Ammon's horn (tissue), 1 donor: ENCODE measurements at regions not wholly inside any gene's neighbourhood (a gene's known extent, or its start where the extent isn't known, plus 50 kb on each side); places are given as distances from the start of the nearest gene placed in this dataset.
"Not testable (repeated sequence)": the region's sequence is repeated elsewhere in the genome, so short reads cannot be mapped to it uniquely, and the experiment has no call there.

ENCODE experiments used
- DNase-seq: peaks from one replicate; pipeline ENCODE4 v3.0.0-alpha.2; 2016; ENCODE audit warnings: low spot score

DNA sequence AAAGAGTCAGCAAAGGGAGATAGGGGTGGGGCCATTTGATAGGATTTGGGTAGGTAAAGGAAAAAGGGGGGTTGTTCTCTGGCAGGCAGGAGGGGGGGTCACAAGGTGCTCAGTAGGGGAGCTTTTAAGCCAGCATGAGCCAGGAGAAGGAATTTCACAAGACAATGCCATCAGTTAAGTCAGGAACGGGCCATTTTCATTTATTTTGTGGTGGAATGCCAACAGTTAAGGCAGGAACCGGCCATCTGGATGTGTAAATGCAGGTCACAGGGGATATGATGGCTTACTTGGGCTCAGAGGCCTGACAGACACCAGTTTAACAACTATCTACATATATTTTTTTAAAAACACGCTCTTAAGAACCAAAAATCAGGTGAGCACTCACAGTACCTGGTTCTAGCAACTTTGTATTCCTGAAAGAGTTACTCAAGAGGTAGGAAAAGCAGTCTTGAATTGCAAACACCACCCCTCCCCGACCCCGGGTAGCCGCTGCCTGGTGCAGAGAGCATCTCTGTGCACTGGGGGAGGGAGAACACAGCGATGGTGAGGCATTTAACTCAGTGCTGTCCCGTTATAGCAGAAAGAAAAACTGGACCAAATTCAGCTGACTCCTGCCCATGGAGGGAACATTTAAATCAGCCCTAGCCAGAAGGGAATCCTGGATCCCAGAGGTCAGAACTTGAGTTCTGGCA, 414.5 kb upstream of the KLHL29 start:
- DNase-seq, result no peak

DNA sequence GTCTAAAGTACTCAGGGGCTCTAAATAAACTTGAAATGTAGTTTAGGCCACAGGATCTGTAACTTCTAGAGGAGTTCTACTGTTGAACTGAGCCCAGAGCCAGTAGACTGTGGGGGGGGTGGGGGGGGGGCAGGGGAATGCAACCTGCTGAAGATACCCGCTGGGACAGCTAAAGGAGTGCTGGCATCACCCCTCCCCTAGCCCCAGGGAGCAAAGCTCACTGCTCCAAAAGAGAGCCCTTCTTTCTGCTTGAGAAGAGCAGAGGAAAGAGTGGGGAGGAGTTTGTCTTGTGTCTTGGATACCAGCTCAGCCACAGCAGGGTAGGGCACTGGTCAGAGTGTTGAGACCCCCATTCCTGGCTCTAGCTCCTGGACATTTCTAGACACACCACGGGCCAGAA, 414.0 kb upstream of the KLHL29 start:
- DNase-seq, result no peak

DNA sequence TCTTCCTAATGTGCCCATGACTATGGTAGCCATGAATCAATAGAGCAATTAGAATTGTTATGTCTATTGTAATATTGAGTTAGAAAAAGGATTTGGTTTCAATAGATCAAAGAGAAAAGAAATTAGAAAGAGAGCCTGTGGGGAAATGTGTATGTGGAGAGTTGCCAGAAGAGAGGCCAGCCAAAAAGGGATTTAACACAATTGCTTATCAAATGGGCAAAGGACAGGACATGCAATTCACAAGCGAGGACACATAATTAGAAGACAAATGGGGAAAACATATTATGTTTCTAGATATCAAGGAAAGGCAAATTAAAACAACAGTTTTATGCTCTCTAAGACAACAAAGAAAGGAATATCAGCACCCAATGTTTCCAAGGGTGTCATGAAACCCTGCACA, 403.2 kb upstream of the KLHL29 start:
- DNase-seq, result no peak

DNA sequence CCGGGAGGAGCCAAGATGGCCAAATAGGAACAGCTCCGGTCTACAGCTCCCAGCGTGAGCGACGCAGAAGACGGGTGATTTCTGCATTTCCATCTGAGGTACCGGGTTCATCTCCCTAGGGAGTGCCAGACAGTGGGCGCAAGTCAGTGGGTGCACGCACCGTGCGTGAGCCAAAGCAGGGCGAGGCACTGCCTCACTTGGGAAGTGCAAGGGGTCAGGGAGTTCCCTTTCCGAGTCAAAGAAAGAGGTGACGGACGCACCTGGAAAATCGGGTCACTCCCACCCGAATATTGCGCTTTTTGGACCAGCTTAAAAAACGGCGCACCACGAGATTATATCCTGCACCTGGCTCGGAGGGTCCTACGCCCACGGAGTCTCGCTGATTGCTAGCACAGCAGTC, 400.8 kb upstream of the KLHL29 start:
- DNase-seq, result not testable (repeated sequence)

DNA sequence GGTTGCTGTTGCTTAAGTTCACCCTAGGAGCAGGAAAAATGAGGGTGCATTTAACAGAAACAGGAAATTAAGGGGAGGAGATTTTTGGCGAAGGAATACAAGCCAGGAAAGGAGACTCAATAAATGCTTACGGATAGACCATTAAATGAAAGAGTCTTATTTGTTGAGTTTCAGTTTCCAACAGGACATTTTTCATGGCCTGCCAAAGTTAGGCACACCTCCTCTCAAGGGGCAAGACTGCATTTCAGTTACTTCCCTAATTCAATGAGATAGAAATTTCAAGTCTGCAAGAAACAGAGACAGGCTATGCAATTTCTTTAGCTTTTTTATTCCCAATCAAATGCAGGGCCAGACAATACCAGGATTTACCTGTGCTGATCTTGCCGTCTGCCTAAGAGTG, 394.7 kb upstream of the KLHL29 start:
- DNase-seq, result no peak

DNA sequence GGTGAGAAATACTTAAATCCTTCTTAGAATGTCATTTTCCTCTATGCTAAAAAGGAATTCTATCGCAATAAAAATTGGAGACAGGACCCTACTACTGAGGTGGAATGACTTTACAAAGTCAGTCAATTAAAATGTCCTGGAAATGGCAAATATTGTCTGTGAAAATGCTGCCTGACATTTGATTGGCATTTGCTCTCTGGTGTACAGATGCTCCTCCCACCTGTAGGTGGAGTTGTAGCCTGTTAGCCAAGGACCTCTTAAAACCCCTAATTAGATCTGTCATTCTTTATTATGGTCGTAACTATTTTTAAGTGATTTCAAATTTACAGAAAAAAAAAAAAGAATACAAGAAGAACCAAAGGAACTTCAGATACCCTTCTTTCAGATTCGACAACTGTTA, 393.1 kb upstream of the KLHL29 start:
- DNase-seq, result no peak

DNA sequence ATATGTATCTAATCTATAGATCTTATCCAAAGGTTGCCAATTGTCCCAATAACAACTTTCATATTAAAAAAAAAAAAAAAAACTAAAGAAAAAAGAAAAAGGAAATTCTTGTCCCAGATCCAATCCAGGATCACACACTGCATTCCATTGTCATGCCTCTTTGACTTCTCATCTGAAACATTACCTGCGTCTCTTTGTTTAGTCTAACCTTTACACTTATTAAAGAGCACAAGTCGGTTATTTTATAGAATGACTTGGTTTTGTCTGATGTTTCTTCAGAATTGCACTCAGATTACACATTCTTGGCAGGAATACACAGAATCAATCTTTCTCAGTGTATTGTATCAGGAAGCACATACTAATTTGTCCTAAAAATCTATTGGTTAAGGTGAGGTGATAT, 392.5 kb upstream of the KLHL29 start:
- no peak for DNase-seq

DNA sequence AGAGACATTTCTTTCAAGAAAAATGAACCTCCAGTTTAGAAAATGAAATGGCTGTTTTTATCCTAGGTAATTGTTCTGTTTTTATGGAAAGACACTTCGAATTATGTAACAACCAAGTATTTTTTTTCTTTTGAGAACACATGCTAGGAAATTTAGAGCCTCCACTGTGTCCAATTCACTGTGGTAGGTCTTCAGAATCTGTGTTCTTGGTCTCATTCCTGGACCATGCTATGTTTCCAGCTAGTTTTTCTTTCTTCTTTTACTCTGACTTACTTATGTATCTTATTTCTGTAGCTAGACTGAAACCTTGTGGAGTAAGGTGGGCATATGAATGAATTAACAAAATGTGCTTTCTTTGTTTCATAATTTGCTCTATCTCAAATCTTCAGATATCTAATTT, 391.7 kb upstream of the KLHL29 start:
- no peak for DNase-seq

DNA sequence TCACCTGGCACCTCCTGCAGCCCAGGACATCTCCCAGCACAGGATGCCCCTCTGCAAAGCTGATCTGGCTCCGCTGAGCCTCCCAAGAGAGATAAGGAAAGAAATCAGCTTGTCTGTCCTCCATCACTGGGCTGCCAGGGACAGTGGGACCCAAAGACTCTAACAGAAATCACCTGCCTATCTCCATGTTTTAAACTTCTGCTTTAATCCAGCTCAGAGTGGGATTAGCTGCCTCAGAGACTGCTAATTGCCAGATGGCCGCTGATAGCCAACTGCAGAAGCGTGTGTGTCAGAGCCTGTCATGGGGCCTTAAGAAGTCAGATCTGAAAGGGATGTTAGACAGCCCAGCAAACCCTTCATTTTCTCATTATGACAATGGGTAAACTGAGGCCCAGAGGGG, 389.4 kb upstream of the KLHL29 start:
- no peak for DNase-seq

DNA sequence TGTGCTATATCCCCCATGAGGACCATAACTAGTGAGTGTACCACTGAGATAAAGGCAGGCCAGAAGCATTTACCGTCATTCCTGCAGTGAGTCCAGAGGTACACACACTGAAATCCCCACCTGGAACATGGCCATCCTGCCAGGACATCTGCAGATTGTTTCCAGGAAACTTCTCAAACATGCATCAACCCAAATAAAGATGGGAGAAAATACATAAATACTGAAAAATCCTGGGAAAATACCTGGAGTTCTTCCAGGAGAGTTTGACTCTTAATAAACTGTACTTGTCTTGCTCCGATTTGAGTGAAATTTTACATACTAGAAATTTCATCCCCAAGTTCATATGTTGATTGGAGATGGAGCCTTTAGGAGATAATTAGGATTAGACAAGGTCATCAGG, 388.1 kb upstream of the KLHL29 start:
- DNase-seq, result no peak

DNA sequence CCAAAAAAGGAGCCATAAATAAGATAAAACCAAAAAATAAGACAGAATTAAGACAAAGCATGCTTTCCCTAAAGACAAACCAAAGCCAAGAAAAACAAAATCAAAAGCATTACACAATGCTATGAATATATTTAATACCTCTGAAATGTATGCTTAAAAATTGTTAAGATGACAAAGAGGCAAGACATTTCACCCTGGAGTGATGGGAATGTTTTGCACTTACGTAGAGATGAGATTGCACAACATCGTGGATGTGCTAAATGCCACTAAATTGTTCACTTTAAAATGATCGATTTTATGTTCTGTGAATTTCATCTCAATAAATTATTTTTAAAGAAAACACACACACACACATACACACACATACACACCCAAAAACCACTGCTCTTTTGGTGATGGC, 386.6 kb upstream of the KLHL29 start:
- DNase-seq, result no peak

DNA sequence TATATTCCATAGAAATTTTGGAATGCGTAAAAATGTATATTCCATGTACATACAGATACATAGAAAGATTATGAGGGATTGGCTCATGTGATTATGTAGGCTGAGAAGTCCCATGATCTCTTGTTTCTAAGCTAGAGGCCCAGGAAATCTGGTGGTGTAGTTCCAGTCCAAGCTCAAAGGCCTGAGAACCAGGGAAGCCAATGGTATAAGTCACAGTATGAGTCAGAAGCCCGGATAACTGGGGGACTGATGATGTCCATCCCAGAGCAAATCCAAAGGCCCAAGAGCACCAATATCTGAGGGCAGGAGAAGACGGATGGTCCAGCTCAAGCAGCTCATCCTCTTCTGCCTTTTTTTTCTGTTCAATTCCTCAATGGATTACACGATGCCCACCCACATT, 385.0 kb upstream of the KLHL29 start:
- DNase-seq, result no peak

DNA sequence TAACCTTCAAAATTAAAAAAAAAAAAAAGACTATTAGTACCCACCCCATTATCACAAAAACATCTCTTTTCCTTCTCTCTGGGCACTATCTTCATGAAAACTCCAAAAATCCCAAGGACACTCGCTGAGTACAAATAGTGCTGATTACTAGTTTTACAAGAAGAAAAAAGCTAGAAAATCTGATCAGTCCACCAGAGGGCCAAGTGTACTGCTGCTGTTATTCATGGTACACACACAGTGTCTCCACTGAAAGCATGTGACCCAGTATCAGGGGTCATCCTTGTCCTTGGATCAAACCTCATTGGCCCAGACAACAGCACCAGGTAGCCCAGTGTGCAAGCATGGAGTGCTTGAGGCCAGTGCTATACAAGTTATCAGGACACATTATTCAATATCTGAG, 382.7 kb upstream of the KLHL29 start:
- no peak for DNase-seq

DNA sequence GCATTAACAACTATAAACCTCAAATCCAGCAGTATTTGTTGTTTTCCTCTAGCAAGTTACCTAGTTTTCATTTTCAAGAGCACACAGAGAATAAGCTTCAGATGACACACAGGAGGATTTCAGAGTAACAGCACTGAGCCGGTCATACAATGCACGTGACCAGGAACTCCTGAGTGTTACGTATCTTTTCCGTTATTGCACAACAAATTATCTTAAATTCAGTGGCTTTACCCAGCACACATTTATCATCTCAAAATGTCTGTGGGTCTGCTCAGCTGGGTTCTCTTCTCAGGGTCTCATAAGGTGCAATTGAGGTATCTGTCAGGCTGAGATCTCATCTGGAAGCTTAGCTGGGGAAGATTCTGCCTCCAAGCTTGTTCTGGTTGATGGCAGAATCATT, 379.5 kb upstream of the KLHL29 start:
- no peak for DNase-seq

DNA sequence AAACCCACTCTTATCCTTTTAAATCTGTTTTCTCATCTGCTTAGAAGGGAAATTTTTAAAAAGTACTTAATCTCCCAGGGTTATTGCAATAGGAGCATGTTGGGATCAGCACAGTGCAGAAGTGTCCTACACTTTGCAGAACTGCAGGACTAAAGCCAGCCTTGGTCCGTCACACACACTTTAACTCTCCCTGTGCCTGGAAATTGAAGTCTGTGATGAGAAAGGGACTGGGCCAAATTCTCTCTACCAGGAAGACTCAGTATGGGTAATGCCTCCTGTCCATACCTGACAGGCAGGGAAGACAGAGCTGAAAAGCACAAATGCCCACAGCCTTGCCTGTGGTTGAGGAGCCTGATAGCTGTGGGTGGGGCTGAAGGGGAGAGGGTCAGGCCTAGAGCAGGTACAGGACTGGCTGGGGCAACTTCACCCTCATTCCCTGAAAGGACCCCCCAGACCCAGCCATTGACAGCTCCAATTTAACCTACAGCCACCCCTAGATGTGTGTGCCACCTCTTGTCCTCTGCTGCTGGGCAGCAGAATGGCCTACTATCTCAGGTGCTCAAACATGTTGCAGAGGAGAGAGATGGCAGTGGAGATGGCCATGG, 377.2 kb upstream of the KLHL29 start:
- no peak for DNase-seq

DNA sequence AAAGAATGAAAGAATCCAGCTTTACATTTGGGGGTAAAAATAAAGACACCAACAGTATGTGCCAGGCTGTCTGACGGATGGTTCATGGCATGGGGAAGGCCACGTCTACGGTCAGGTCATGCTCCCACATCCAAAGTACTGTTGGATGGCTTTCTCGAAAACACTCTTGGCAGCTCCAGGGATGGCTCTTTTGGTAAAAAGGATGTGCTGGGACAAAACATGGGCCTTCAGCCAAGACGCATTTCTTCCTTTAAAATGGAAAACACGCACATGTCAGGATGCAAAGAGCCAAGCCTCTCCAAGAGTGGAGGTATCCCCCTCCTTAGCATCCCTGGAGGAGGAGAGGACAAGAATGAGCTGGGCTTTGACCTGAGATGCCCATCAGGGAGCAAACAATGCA, 376.5 kb upstream of the KLHL29 start:
- DNase-seq, result no peak

DNA sequence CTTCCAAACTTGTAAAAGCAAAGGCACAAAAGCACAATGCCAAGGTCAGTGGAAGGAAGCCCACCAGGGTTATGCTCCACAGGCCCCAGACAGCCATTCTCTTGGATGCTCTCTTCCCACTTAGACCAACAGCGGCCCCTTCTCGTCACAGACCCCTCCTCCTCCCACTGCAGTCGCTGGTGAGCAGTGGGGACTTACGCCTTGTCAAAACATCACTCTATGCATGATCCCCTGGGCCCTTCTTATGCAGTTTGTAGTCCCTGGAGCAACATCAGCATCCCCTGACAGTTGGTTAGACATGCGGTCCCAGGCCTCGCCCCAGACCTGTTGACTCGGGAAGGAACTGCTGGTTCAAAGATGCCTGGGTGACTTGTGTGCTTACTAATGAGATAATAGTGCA, 376.0 kb upstream of the KLHL29 start:
- DNase-seq, result no peak

DNA sequence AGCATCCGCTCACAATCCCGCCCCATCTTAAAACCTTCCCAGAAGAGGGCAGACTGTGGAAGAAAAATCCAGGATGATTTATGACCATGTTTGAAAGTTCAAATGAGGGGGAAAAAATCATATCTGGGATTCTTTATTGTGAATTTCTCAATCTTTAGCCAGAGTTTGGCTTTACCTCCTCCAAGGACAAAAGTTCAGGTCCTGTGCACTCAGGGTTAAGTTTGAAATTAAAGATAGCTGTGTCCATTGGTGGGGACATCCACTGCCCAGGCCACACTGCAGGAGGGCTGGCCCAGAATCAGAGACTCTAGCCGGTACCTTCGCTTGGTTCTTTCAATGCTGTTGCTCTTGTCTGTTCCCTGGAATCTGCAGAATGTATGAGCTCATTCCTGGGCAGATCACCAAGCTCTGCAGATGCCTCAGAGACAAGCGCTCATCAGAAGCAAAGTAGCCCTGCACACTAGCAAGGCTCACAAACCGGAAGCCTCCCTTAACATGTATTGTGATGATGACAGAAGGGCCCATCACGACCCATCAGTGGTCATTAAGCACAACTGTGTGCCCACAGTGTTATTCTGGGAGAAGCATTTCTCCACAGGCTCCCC, 375.3 kb upstream of the KLHL29 start:
- peak; percentile 83 for DNase-seq

DNA sequence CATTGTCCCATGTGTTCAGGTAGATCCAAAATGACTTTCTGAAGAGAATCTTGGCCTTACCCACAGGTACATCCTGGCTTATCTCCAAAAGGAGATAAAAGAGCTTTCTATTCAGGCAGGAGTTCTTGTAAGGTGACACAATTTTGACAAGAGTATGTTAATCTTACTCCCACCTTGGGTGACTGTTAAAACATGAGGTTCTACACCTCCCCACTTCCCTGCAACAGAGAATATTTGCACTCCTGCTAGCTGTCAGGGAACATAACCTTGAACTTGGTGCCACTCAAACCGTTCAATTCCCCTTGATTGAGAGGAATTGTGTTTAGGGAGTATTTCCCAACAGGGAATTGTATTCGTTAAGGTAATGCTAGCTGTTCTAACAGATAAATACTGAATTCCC, 372.5 kb upstream of the KLHL29 start:
- no peak for DNase-seq

DNA sequence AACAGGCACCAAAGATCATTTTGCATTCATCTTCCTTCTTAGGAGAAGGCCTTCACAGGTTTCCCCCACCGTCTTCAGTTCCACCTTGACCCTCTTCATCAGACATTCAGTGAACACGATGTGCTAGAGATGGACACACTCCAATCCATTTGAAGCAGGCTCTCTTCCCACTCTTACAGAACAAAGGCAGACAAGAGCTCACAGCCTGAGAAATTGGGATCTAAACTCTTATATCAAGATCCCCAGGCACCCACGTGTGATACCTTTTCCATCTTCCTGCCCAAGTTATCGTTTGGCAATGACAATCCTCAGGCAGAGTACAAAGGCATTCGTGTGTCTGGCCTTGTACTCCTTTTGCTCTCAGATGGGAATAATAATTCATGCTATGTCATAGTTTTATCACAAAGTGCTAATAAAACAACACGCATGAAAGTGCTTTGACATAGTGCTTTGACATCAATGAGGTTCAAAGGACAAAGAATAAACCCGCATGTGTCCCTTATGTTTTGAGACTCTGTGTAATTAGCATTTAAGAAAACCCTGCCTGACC, 369.3 kb upstream of the KLHL29 start:
- DNase-seq, result no peak

DNA sequence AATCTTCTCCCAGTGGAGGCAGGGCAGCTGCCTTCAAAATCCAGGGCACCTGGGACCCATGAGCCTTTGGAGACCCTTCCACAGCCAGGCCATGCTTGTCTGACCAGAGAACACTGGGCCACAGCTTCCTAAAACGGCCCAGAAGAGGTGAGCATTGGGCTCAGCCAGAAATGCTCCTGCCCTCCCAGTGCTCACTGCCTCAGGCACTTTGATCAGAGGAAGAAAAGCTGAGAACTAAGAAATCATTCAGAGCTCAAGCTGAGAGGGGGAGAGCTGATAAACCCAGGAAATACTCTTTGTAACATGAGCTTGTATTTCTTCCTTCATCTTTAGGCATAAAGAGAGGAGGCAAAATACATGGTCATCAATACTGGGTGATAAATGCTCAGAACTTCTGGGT, 365.5 kb upstream of the KLHL29 start:
- DNase-seq, result no peak

DNA sequence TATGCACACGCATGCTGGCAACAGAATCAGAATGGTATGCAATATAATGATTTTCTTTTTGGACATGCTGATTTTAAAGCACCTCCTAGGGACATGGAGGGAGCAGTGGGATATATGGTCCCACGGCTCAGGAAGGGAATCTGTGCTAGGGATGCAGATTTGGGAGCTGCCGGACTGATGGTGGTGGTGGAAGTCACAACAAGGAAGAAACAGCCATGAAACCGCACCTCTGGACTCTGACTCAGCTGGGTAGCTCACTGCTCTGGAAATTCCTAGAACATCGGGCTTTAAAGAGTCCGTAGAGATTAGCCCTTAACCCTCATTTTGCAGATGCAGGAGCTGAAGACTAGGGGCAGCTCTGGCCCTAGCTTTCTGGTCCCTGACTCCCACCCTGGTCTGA, 364.3 kb upstream of the KLHL29 start:
- DNase-seq, result no peak

DNA sequence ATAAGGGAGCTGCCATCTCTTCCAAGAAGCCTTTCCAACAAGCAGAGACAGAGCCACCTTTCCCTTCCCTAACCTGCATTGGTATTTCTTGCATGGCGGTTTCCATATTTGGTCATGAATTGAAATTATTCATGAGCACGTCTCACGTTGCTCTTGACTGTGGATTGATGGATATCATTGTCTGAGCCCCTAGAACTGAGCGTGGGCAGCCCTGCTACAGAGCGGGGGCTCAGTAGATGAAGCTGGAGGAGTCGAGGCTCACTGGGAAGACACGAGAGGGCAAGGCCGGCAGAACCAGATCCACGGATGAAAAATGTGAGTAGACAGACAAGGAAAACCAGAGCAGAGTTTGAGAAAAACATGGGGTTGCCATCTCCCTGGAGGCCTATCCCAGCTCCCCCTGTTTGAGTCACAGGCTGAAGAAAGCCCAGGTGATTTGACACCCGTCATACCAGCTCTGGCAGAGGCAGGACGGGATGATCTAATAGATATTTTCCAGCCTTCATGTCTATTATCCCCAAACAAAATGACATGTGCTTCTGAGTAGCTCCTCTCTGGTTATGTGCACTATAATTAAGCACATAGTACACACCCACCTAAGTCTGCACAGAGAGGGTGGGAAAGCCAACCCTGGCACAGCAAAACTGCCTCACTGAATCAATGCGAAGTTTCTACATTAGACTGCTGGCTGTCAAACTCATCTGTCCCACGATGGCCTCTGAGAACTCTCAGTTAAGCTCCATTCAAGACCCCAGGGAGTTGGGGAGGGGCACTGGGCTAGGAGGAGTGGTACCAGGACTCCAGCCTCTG, 363.5 kb upstream of the KLHL29 start:
- DNase-seq, result no peak
